IPS-11a (cell line): ENCODE measurements at regions not wholly inside any gene's neighbourhood (a gene's known extent, or its start where the extent isn't known, plus 50 kb on each side); places are given as distances from the start of the nearest gene placed in this dataset.
"Not testable (repeated sequence)": the region's sequence is repeated elsewhere in the genome, so short reads cannot be mapped to it uniquely, and the experiment has no call there.

ENCODE experiments used
- H3K4me3 ChIP-seq: one replicate; pipeline ENCODE4 v1.5.1; 2013; ENCODE audit warnings: low read depth, low read length, control low read depth

DNA sequence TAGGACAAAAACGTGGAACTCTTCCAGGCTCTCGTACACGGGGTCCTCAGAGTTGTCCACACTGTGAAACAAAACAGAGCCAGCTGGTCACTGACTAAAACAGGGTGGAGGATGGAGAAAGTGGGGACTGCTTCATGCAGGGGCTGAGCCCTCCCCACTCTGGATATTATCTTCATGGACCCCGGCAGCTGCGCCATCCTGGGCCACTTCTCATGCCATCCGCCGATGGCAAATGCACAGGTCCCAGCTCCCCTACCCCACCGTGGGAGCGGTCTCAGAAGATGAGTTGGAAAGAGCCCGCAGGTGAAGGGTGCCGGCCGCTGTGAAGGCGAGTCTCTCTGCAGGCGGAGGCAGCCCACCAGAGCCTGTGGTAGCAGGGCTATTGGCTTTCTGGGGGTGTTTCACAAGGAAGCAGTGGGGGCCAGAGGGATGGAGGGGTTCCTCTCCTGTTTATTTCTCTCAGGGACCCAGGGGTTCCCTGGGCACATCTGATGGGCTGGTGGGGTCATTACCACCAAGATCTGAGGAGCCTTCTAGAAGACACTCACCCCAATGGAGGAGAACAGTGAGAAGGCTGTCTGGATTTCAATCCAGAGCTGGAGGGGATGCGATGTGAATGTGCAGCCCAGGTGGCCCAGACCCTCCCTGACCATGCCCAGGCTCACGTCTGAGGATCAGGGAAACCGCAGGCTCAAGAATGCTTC, 177.3 kb downstream of the KLF13 start:
- H3K4me3 ChIP-seq: no peak overlapping the region

DNA sequence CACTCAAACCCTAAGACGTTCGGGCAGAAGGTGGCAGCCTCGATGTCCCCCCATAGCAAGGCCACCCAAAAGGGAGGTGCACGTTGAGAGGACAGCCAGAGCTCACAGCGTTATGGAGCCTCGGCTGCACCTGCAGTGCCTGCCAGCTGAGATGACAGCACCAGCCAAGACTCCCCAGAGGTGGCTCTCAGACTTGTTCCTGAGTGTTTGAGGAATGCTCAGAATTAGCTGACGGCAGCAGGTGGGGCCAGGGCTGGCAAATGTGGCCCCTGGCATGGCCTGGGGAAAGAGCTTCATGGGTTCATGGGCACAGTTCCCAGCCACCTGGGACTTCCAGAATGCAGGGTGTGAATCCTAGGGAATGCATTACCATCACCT, 177.8 kb downstream of the KLF13 start:
- no peak overlapping the region for H3K4me3 ChIP-seq

DNA sequence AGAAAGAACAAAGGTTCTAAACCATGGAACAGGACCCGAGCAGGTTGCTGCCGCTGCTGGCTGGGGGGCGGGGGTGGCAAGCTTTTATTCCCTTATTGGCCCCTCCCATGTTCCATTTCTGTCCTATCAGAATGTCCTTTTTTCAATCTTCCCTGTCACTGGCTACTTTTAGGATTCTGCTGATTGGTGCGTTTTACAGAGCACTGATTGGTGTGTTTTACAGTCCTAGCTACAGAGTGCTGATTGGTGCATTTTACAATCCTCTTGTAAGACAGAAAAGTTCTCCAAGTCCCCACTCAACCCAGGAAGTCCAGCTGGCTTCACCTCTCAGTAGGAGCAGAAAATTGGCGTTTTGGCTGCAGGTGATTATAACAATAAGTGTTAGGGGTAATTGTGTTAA, 180.9 kb downstream of the KLF13 start:
- H3K4me3 ChIP-seq: not testable (repeated sequence)

DNA sequence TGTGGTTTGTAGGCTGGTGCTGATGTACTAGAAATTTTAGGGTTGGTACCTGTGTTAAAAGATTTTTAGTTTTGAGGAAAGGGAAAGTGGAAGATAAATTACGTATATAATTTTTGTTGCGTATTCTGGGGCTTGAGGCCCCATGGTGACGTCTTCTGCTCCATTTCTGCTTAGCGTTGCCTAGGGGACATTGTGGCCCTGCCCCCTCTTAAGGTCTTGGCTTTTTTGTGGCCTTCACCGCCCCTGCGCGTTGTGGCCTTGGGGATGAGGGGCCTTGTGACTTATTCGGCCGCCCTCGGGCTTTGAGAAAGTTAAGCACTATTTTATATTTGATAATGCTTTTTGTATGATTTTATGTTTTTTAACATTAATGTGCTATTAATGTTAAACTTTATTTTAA, 182.0 kb downstream of the KLF13 start:
- no peak overlapping the region for H3K4me3 ChIP-seq

DNA sequence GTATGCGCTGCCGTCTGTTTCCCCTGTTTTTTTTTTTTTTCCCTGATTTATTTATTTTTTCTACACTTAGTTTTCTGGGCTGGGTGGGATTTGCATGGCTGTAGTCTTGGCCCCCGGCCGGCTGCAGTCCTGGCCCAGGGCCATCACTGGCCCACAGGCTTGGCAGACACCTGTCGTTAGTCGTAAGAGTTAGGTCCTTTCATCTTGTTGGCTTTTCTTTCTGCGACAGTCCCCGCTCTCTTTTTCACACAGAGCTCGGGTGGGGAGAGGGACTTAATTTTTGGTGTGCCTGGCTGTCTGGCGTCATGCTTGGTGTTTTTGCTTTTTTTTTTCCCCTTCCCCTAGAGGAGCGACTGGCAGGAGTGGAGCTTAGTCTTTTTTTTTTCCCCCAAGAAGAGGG, 183.4 kb downstream of the KLF13 start:
- no peak overlapping the region for H3K4me3 ChIP-seq

DNA sequence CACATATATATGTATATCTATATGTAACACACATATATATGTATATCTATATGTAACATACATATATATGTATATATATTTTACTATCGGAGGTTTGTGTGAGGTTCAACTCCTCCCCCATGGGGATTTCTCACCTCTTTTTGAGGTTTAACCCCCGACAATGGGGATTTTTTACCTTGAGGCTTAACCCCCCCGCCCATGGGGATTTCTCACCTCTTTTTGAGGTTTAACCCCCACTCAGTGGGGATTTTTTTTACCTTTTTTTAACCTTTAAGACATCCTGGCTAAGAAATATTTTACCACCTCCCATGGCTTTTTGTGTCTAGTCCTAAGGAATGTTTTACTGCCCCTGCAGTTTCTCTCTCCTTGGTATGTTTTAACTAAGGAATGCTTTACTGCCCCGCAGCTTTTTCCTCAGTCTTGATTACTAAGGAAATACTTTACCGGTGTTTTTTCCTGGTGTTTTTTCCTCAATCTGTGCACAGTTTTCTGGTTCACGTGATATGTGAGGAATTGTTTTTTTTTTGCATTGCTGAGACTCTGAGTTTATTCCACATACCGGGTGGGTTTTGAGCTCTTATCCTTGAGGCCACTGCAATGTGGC, 185.2 kb downstream of the KLF13 start:
- H3K4me3 ChIP-seq: no peak overlapping the region

DNA sequence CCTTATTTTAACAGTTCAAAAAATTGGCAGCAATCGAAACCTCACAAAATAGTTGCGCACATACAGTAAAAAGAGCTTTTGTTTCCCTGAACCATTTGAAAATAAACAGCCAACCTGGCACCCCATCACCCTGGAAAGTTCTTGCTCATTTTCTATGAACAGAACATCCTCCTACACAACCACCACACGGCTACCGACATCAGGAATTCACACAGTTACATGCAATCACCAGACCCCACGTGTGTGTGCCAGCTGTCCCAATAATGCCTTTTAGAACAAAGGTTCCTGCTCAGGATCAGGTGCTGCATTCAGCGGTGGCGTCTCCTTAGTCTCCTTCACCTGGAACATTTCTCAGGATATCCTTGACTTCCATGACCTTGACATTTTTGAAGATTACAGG, 186.5 kb downstream of the KLF13 start:
- H3K4me3 ChIP-seq: no peak overlapping the region

DNA sequence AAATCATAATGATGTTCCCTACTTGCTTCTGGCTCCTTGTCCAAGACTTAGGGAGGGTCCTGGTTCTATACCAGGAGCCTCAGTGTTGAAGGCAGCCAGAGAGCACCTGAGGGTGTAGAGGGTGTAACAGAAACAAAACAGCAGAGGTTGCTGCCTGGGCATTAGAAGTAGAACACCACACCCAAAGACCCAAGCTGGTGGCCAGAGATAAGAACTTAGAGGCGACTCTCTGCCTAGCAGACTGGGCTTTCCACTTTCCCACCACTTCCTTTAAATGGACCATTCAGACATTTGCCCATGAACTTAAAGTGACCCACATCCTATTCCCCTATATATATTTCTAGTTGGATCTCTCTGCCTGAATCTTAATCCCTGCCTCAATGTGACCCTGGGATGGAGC, 189.8 kb downstream of the KLF13 start:
- no peak overlapping the region for H3K4me3 ChIP-seq

DNA sequence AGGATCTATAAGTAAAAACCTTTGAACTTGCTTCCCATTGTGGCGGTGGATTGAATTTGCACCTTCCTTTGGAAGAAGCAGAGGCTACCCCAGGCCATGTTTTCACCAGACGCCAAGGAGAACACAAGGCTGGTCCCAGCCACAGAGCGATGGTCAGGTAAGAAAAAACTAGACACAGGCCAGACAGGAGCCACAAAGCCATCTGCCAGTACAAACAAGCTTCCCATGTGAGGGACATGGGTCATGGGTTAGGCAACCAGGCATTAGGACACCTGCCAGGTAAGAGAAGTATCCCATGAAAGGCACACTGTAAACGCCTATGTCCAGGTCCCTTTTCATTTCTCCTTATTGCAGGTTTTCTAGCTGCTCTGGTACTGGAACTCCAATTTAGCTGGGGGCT, 190.2 kb downstream of the KLF13 start:
- H3K4me3 ChIP-seq: no peak overlapping the region

DNA sequence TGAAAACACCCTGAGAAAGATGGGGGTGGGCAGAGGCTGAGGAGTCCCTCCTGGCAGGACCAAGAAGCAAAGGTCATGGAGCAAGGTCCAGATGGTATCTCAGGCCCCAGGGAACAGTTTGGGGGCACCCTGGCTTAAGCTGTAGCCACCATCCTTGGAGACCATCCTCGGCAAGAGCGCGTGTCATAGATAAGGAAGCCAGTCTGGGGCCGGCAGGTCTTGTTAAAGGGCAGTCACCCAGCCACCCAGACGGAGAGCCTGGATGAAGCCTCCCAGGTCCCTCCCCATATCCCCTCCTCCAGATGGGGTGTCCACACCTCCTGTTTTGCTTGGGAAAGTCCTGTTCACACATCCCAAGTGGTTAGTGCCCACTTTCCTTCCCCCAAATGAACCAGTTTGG, 191.1 kb downstream of the KLF13 start:
- no peak overlapping the region for H3K4me3 ChIP-seq

DNA sequence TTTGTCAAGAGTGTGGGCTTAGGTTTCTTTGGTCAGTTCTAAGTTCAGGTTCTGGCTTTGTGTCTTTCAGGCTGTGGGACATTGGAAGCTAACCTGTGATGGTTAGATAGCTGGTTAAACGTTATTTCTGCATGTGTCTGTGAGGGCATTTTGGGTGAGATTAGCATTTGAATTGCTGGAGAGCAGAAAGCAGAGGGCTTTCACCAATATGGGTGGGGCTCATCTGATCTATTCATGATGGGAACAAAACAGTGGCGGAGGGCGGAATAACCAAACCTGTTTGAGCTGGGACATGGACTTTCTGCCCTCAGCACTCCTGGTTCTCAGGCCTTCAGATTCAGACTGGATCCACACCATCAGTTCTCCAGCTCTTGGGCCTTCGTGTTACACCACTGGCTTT, 195.4 kb downstream of the KLF13 start:
- no peak overlapping the region for H3K4me3 ChIP-seq

DNA sequence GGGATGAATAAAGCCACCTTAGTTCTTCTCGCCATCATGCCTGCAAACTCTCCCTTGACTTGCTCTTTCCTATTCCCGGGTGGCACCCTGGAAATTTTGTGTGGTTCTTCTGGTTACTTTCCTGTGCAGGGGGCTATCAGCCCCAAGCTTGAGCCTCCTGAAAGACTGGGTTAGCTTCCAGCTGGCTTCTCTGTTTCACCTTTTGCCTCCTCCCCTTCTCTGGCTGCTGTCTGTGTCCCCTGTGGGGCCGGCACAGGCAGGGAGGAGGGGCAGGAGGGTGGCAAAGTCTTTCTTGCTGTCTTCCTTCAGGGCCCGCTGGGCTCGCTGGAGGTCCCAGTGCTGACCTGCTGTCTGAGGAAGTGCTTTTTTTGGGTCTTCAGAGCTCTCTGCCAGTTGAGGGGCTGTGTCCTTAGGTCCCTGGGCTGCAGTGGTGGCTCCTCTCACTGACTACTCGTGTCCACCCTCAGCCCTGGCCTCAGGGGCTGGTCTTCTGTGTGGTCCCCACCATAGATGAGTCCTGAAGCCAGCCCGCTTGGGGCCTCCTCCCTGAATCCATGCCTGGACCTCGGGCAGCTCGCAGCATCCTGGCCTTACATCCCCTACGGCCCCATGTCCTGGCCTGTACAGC, 196.5 kb downstream of the KLF13 start:
- H3K4me3 ChIP-seq: no peak overlapping the region

DNA sequence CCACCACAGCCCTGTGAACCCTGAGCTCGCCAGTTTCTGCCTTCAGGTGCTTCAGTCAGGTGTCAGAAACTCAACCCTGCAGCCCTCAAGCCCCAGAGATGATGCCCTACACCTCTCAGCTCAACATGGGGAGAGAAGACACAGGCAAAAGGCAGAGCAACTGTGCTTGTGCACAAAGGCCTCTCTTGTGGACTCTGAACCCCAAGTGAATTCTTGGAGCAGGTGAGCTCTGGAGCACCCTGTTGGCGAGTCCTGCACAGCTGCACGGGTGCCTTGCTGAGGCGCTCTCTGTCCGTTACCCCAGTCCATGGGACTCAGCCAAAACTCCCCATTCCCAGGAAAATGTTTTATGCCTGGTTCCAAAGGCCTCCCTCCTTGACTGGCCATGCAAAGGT, 197.0 kb downstream of the KLF13 start:
- no peak overlapping the region for H3K4me3 ChIP-seq

DNA sequence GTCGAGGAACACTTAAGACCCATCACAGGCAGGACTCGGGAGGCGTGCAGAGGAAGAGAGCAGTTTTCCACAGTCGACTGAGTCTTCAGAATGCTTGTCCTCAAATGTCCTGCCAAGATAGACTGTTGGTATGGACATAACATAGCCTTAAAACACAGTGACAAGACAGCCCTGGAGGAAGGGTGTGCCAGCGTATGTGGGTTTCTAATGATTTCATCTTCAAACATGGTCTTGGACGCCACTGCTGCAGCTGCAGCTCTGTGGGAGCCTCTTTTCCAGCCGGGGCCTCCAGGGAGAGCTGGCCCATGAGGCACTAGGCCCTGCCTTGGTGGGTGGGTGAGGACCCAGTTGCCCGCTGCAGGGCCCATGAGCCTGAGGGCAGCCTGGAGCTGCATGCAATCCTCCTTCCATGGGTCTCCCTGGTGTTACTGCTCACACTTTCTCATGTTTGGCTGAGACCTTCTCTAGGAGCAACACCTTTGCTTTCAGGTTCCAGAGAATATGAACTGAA, 198.6 kb downstream of the KLF13 start:
- H3K4me3 ChIP-seq: no peak overlapping the region

DNA sequence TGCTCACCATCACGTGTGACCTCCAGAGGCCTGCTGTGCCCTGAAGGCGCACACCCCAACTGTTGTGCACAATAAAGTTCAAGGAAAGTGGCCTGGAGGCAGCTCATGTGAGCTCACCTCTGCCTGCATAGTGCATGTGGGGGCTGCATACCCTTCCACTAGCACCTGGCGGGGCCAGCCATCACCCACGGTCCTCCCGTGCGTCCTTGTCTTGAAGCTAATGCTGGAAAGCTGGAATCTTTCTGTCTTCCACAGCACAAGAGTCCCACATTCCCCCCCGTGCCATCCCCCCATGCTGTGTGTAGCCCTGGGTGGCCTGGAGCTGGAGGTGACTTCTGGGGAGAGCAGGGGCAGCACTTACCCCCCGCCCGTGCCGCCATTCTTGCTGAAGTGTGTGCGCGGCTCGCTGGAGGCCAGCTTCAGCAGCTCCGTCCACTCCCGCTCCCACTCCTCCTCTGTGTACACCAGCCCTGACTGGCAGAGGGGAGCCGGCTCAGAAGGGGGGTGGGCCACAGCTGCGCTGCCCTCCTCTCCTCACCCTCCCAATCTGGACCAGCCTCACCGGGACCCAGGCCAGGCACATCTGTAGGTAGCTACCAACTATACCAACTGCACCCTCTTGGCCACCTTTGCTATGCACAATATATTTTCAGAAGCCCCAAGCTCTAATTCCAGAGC, 199.5 kb downstream of the KLF13 start:
- H3K4me3 ChIP-seq: no peak overlapping the region

DNA sequence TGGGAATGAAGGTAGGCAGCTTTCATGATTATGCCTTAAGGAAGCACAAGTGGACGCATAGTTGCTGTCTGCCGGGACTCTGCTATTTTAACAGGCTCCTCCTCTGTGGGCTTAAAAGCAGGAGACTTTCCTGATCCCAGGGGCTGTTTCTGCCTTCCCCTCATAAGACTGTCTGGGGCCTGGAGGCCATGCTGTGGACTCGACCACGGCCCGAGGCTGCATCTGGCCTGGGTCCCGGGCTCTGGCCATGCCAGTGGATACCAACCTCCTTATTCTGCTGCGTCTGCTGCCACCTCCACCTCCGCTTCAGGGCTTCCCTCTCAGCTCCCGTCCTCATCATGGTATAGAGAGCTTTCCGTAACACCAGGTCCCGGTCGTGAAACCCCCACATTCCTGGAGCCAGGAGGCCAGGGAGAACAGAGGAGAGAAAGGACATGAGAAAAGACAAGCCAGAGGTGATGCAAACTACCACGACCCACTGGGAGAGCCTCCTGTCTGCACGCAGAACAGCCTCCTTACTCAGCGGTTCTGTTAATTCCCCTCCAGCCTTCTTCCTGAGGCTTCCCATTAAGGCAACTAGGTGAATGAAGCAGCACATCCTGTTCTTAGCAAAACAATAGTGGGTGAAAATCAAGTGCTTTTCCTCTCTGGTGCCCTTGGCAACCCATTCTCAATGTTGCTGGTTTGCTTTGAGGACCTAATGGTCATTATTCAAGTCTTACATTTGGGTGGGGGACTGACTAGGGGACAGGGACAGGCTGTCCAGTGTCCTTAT, 200.5 kb downstream of the KLF13 start:
- no peak overlapping the region for H3K4me3 ChIP-seq

DNA sequence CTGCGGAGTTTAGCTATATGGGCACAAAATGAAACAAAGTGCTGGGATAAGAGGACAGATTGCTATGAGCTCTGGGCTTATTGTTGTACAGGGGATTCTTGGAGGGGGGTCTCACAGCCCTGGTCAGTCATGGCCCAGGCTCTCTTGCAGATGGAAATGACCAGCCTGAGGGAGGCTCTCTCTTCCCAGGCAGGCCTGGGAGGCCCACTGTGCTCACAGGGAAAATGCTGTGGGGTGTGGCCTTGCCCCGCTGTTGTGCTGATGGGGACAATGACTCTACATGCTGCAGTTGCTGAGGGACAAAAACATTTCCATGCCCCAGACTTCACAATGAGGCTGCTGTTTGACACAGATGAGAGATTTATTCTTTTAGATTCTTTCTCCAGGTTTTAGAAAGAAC, 202.2 kb downstream of the KLF13 start:
- no peak overlapping the region for H3K4me3 ChIP-seq

DNA sequence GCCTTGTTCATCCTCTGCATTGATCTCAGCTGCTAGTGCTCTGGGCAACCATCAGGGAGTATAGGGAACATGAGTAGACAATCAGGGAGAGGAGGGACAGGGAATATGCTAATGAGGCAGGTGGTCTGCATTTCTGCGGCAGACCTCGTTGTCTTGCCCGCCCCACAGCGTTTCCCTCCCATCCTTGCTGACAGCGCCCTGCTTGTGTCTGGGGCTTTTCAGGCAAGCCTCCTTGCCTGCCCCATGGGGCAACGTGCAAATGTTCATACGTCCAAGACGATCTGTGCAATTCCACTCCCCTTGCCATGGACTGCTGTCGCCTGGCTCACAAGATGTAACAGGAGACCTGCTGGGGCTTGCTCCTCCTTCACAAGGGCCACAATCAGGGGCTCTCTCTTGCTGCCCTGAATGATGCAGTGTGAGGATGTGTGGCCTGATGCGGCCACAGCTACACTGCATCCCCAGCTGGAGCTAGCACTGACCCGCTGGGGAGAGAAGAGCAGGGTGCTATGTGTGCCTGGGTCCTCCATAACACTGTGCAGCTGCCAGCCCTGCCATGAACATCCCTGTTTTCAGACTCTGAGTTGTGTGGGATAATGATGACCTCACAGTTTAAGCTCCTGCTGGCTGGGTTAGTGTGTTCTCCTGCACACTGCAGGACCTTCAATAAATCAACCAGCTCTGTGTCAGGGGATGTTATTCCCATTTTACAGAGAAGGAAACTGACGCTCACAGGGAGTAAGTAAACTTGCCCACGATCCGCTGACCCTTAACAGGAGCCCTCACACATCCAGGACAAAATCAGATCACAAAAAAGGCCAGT, 211.3 kb downstream of the KLF13 start:
- H3K4me3 ChIP-seq: no peak overlapping the region

DNA sequence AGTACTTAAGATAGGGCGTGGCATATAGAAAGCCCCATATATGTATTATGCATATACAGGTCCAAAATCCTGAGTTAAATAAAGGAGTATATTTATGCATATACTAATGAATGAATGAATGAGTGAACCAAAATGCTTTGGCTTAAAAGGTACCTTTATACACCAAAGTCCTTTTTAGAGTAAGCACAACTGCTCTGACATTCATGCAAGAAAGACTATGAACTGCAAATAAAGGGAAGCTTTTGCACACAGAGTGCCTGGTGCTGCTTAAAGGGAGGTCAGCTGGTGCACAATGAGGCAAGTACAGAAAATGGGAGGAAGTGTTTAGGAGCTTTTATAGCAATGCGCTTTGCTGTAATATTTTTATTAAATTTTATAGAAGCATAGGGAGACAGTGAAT, 214.0 kb downstream of the KLF13 start:
- no peak overlapping the region for H3K4me3 ChIP-seq

DNA sequence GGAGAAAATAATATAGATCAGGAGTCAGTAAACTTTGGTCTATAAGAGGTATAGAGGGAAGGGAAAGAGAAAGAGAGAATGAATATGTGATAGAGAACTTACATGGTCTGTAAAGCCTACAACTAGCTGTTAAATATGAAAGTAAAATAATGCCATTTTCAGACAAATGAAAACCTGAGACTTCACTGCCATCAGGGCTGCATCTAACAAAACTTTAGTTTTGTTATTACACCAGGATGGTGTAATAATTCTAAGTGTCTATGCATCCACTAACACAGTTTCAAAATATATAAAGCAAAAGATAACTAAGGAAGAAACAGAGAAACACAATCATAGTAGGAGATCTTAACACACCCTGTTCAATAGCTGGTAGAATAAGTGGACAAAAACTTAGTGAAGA, 217.7 kb downstream of the KLF13 start:
- no peak overlapping the region for H3K4me3 ChIP-seq
